ENCODE measurements at regions not wholly inside any gene's neighbourhood (a gene's known extent, or its start where the extent isn't known, plus 50 kb on each side); places are given as distances from the start of the nearest gene placed in this dataset.

- H3K27ac Mint-ChIP-seq (ENCODE audit: unreplicated experiment), result no peak overlapping the region
- BruUV-seq (replicated peaks), result no TSS peak
- CTCF ChIA-PET, result no interaction called here
- intact Hi-C loops (cut with micrococcal nuclease; ENCODE audit: unreplicated experiment), result no loop called here
- DNase-seq, result no peak
- no peaks in the 10 kb centered on the region for H3K36me3 Mint-ChIP-seq (ENCODE audit: insufficient read depth, unreplicated experiment)
- no peaks in the 10 kb centered on the region for H3K9me3 Mint-ChIP-seq (ENCODE audit: low read depth, unreplicated experiment)
- H3K4me1 Mint-ChIP-seq (ENCODE audit: low read depth, unreplicated experiment), result no peaks in the 10 kb centered on the region
- TF ChIP-seq, protein P1, sequence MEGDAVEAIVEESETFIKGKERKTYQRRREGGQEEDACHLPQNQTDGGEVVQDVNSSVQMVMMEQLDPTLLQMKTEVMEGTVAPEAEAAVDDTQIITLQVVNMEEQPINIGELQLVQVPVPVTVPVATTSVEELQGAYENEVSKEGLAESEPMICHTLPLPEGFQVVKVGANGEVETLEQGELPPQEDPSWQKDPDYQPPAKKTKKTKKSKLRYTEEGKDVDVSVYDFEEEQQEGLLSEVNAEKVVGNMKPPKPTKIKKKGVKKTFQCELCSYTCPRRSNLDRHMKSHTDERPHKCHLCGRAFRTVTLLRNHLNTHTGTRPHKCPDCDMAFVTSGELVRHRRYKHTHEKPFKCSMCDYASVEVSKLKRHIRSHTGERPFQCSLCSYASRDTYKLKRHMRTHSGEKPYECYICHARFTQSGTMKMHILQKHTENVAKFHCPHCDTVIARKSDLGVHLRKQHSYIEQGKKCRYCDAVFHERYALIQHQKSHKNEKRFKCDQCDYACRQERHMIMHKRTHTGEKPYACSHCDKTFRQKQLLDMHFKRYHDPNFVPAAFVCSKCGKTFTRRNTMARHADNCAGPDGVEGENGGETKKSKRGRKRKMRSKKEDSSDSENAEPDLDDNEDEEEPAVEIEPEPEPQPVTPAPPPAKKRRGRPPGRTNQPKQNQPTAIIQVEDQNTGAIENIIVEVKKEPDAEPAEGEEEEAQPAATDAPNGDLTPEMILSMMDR (IDR thresholded peaks at IDR 0.05; ENCODE audit: unreplicated experiment), result no peak
- H3K4me3 Mint-ChIP-seq (ENCODE audit: low read depth, unreplicated experiment), result no peak overlapping the region
- H3K27me3 Mint-ChIP-seq (ENCODE audit: unreplicated experiment), result peaks cover 68% of the 10 kb centered on the region
Measured at GRCh38 chr3:127087441-127087840, 104.5 kb downstream of the PLXNA1 start.

GRCh38 chr3:127088511-127089351 lies 104.2 kb upstream of the PRR23E start:
- intact Hi-C loops (cut with micrococcal nuclease; ENCODE audit: unreplicated experiment), result no loop called here
- H3K4me3 Mint-ChIP-seq (ENCODE audit: low read depth, unreplicated experiment), result no peak overlapping the region
- peaks cover 64% of the 10 kb centered on the region for H3K27me3 Mint-ChIP-seq (ENCODE audit: unreplicated experiment)
- H3K27ac Mint-ChIP-seq (ENCODE audit: unreplicated experiment), result no peak overlapping the region
- CTCF ChIA-PET, result interaction anchor here (2.1 kb wide), 1 partner anchor 8 kb away, joined by 5 read pairs; no protein-coding TSS in a partner anchor
- TF ChIP-seq, protein P1 (IDR thresholded peaks at IDR 0.05; ENCODE audit: unreplicated experiment), result no peak
- H3K36me3 Mint-ChIP-seq (ENCODE audit: insufficient read depth, unreplicated experiment), result no peaks in the 10 kb centered on the region
- H3K4me1 Mint-ChIP-seq (ENCODE audit: low read depth, unreplicated experiment), result no peaks in the 10 kb centered on the region
- no TSS peak for BruUV-seq (replicated peaks)
- no peak for DNase-seq
- no peaks in the 10 kb centered on the region for H3K9me3 Mint-ChIP-seq (ENCODE audit: low read depth, unreplicated experiment)

DNA sequence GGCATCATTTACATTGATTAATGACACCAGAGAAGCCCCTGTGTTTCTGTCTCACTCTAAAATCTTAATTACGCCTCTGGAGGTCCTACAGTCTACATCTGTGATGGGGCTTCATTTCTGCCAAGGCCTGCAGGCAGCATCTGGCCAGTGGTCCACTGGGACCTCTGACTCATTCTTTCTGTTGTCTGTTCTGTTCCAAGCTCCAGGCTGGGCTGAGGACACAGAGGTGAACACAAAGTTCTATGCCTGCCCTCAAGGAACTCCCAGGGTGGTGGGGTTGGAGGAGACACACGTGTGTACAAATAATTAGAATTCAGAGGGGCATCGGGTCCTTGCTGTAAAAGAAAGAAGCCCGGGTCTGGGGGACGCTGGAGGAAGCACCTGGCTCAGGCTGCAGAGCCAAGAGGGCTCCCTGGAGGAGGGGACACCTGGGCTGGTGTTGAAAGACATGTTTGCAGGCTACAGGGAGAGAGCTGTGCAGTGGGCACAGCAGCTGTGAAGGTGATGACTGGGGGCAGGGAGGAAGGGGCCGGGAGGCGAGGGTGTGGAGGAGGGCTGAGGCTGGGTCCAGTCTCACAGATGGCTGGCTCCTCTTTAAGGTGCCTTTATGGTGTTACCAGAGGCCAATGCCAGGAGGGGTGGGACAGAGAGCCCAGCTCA lies 103.3 kb upstream of the PRR23E start:
- Mint-ChIP-seq H3K9me3 (ENCODE audit: low read depth, unreplicated experiment) (no peaks in the 10 kb centered on the region), H3K27me3 (ENCODE audit: unreplicated experiment) (peaks cover 55% of the 10 kb centered on the region), H3K36me3 (ENCODE audit: insufficient read depth, unreplicated experiment) (no peaks in the 10 kb centered on the region), H3K4me3 (ENCODE audit: low read depth, unreplicated experiment) (no peak overlapping the region), H3K27ac (ENCODE audit: unreplicated experiment) (no peak overlapping the region), H3K4me1 (ENCODE audit: low read depth, unreplicated experiment) (no peaks in the 10 kb centered on the region)
- intact Hi-C loops (cut with micrococcal nuclease; ENCODE audit: unreplicated experiment), result no loop called here
- TF ChIP-seq, protein P1 (IDR thresholded peaks at IDR 0.05; ENCODE audit: unreplicated experiment), result no peak
- CTCF ChIA-PET, result interaction anchor here (1.2 to 2.1 kb wide), 2 partner anchors 9 to 15 kb away, joined by 3 to 5 read pairs; no protein-coding TSS in a partner anchor
- DNase-seq, result no peak
- BruUV-seq (replicated peaks), result no TSS peak

DNA sequence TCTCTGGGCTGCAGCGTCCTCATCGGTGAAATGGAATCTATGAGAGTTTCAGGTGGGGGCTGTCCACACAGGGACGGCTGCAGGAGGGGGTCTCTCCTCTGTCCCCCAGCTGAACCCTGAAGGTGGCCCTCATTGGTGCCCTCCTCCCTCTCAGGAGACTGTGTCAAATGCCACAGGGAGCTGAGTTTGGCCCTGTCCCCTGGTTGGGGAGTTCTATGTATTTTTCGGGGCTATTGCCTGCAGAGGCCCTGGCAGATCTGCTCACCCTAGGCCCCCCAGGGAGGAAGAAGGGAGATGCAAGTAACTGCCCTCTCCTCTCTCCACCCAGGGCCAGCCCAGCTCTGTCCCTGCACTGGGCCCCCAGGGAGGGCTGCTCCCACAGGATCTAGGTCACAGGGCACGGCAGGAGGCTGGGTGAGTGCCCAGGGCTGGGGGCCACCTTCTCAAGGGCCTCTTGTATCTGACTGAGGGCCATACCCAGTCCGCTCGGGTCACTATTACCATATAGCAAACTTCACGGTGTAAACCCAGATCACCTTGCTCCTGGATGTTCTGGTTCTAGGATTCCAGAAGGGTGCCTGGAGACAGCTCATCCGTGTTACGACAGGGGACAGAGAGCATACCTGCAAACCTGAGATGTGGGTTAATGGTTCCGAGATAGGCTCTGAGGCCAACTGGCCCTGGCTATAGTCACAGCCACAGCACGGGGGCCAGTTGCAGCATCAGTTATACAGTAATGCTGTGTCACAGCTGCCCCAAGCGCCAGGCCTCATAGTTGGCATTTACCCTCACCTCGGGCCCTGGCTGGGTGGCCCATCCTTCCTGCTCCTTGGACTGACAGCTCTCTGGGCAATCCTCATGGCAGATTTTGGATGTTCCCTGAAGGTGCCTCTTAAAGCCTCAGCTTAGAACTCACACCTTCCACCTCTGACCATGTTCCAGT lies 102.4 kb upstream of the PRR23E start:
- CTCF ChIA-PET, result interaction anchor here (1.2 to 2.1 kb wide), 2 partner anchors 10 to 16 kb away, joined by 3 to 5 read pairs; no protein-coding TSS in a partner anchor
- no peak overlapping the region for H3K27ac Mint-ChIP-seq (ENCODE audit: unreplicated experiment)
- TF ChIP-seq, protein P1 (IDR thresholded peaks at IDR 0.05; ENCODE audit: unreplicated experiment), result no peak

More for the DNA sequence above, 102.4 kb upstream of the PRR23E start:
- intact Hi-C loops (cut with micrococcal nuclease; ENCODE audit: unreplicated experiment), result no loop called here
- DNase-seq, result no peak
- Mint-ChIP-seq H3K36me3 (ENCODE audit: insufficient read depth, unreplicated experiment) (no peaks in the 10 kb centered on the region), H3K9me3 (ENCODE audit: low read depth, unreplicated experiment) (peaks cover 2% of the 10 kb centered on the region), H3K4me1 (ENCODE audit: low read depth, unreplicated experiment) (no peaks in the 10 kb centered on the region), H3K27me3 (ENCODE audit: unreplicated experiment) (peaks cover 52% of the 10 kb centered on the region), H3K4me3 (ENCODE audit: low read depth, unreplicated experiment) (no peak overlapping the region)
- no TSS peak for BruUV-seq (replicated peaks)
